ENCODE measurements at regions not wholly inside any gene's neighbourhood (a gene's known extent, or its start where the extent isn't known, plus 50 kb on each side); places are given as distances from the start of the nearest gene placed in this dataset.

DNA sequence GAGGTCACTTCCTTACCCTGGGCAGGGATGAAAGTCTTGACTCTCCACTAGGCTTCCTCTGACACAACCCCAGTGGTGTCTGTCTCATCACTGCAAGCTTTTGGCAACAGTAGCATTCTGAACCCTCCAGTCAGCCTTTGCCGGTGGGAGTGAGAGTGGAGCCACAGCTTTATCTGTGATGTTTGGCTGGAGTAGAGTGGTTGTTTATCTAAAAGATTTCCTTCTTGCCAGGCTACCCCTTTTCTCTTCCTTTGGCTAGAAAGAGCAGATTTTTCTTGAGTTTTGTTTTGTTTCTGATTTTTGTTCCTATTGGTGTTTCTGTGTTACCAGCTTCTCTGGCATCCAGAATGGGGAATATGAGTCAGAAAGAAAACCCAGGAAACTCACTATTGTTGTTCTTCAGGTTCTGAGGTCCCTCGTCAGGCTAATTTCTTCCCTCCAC, 98.9 kb upstream of the KIF5B start (continued):
- no peak for TF ChIP-seq HOXB6 (CRISPR knock-in tag; IDR thresholded peaks at IDR 0.05; ENCODE audit: borderline replicate concordance)
- TF ChIP-seq, protein P1, sequence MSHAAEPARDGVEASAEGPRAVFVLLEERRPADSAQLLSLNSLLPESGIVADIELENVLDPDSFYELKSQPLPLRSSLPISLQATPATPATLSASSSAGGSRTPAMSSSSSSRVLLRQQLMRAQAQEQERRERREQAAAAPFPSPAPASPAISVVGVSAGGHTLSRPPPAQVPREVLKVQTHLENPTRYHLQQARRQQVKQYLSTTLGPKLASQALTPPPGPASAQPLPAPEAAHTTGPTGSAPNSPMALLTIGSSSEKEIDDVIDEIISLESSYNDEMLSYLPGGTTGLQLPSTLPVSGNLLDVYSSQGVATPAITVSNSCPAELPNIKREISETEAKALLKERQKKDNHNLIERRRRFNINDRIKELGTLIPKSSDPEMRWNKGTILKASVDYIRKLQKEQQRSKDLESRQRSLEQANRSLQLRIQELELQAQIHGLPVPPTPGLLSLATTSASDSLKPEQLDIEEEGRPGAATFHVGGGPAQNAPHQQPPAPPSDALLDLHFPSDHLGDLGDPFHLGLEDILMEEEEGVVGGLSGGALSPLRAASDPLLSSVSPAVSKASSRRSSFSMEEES (CRISPR knock-in tag; IDR thresholded peaks at IDR 0.05): no peak

DNA sequence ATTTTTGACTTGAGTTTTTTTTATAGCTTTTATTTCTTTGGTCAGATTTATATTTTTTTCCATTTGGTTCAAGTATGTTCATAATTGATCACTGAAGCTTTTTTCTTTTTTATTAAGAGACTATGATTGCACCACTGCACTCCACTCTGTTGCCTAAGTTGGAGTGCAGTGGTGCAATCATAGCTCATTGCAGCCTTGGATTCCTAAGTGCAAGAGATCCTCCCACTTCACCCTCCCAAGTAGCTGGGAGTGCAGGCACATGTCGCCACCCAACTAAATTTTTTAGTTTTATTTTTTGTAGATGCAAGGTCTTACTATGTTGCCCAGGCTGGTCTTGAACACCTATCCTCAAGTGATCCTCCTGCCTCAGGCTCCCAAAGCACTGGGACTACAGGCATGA, 97.7 kb upstream of the KIF5B start:
- ATAC-seq (no peak), DNase-seq (ENCODE audit: extremely low read depth in 1 of 4, low spot score in 3 of 4) (no peak), FAIRE-seq (no peak)
- Histone ChIP-seq H3K9ac (ENCODE audit: insufficient read depth in 1 of 2, low read depth in 2 of 2, low read length in 2 of 2) (no peak overlapping the region), H2AFZ (ENCODE audit: low read depth, low read length) (no peak overlapping the region), H3K4me3 (no peak overlapping the region), H3K27ac (ENCODE audit: extremely low read depth, low read depth, low read length) (no peak overlapping the region), H4K20me1 (replicated peaks; ENCODE audit: control insufficient read depth, insufficient read depth, low read length) (no peaks in the 10 kb centered on the region), H3K36me3 (ENCODE audit: control insufficient read depth, insufficient read depth, low read length) (no peaks in the 10 kb centered on the region), H3K9me3 (replicated peaks; ENCODE audit: control insufficient read depth, insufficient read depth, low read depth, low read length) (no peaks in the 10 kb centered on the region), H3K4me1 (replicated peaks in 1 of 2; ENCODE audit: control insufficient read depth in 2 of 2, insufficient read depth in 2 of 2, low read length in 2 of 2) (peaks cover 4 to 15% of the 10 kb centered on the region in 2 experiments), H3K4me2 (ENCODE audit: insufficient read depth, low read length) (no peak overlapping the region), H3K27me3 (ENCODE audit: control insufficient read depth in 2 of 2, insufficient read depth in 2 of 2, low read length in 2 of 2) (peaks cover 9 to 10% of the 10 kb centered on the region in 2 experiments), H3K9me1 (ENCODE audit: control insufficient read depth, insufficient read depth, low read length) (no peaks in the 10 kb centered on the region), H3K79me2 (ENCODE audit: control insufficient read depth, insufficient read depth, low read length) (no peaks in the 10 kb centered on the region)
- in situ Hi-C loops (cut with MboI): no loop called here
- BruUV-seq (replicated peaks): no TSS peak
- POLR2A ChIA-PET: no interaction called here
- WGBS (ENCODE audit: insufficient coverage, low coverage, missing lambda C conversion rate): 15% methylated on average over 1 of the region's 1 CpG
- CTCF ChIA-PET (ENCODE audit: low intra/inter-chr PET ratio): no interaction called here
- intact Hi-C loops (cut with micrococcal nuclease): no loop called here
- TF ChIP-seq ZNF668 (CRISPR knock-in tag; IDR thresholded peaks at IDR 0.05) (no peak), ZNF780A (CRISPR knock-in tag; IDR thresholded peaks at IDR 0.05) (no peak), ZNF232 (CRISPR knock-in tag; IDR thresholded peaks at IDR 0.05) (no peak), ZNF586 (CRISPR knock-in tag; conservative IDR thresholded peaks at IDR 0.05) (no peak), PRPF4 (IDR thresholded peaks at IDR 0.05; ENCODE audit: insufficient read depth, low read depth, low read length, poor library complexity, severe bottlenecking) (no peak), TARDBP (IDR thresholded peaks at IDR 0.05) (no peak), YBX1 (IDR thresholded peaks at IDR 0.05) (no peak), SIX5 (IDR thresholded peaks at IDR 0.05; ENCODE audit: borderline replicate concordance in 1 of 2, insufficient read depth in 1 of 2, low read depth in 1 of 2, low read length in 2 of 2) (no peak), TEAD4 (IDR thresholded peaks at IDR 0.05; ENCODE audit: low read length) (no peak), TEAD4 (CRISPR knock-in tag; IDR thresholded peaks at IDR 0.05; ENCODE audit: borderline replicate concordance) (no peak)
- TF ChIP-seq, protein P2, sequence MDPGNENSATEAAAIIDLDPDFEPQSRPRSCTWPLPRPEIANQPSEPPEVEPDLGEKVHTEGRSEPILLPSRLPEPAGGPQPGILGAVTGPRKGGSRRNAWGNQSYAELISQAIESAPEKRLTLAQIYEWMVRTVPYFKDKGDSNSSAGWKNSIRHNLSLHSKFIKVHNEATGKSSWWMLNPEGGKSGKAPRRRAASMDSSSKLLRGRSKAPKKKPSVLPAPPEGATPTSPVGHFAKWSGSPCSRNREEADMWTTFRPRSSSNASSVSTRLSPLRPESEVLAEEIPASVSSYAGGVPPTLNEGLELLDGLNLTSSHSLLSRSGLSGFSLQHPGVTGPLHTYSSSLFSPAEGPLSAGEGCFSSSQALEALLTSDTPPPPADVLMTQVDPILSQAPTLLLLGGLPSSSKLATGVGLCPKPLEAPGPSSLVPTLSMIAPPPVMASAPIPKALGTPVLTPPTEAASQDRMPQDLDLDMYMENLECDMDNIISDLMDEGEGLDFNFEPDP (CRISPR knock-in tag; IDR thresholded peaks at IDR 0.05): no peak
- TF ChIP-seq, protein P3, sequence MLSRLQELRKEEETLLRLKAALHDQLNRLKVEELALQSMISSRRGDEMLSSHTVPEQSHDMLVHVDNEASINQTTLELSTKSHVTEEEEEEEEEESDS (CRISPR knock-in tag; IDR thresholded peaks at IDR 0.05): no peak
- TF ChIP-seq, protein P4, sequence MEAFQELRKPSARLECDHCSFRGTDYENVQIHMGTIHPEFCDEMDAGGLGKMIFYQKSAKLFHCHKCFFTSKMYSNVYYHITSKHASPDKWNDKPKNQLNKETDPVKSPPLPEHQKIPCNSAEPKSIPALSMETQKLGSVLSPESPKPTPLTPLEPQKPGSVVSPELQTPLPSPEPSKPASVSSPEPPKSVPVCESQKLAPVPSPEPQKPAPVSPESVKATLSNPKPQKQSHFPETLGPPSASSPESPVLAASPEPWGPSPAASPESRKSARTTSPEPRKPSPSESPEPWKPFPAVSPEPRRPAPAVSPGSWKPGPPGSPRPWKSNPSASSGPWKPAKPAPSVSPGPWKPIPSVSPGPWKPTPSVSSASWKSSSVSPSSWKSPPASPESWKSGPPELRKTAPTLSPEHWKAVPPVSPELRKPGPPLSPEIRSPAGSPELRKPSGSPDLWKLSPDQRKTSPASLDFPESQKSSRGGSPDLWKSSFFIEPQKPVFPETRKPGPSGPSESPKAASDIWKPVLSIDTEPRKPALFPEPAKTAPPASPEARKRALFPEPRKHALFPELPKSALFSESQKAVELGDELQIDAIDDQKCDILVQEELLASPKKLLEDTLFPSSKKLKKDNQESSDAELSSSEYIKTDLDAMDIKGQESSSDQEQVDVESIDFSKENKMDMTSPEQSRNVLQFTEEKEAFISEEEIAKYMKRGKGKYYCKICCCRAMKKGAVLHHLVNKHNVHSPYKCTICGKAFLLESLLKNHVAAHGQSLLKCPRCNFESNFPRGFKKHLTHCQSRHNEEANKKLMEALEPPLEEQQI (IDR thresholded peaks at IDR 0.05): no peak
- TF ChIP-seq, protein P5, sequence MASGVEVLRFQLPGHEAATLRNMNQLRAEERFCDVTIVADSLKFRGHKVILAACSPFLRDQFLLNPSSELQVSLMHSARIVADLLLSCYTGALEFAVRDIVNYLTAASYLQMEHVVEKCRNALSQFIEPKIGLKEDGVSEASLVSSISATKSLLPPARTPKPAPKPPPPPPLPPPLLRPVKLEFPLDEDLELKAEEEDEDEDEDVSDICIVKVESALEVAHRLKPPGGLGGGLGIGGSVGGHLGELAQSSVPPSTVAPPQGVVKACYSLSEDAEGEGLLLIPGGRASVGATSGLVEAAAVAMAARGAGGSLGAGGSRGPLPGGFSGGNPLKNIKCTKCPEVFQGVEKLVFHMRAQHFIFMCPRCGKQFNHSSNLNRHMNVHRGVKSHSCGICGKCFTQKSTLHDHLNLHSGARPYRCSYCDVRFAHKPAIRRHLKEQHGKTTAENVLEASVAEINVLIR (CRISPR knock-in tag; IDR thresholded peaks at IDR 0.05): no peak

Data from K562 (cell line).